Adrenal gland (tissue), 5 donors: ENCODE measurements at regions not wholly inside any gene's neighbourhood (a gene's known extent, or its start where the extent isn't known, plus 50 kb on each side); places are given as distances from the start of the nearest gene placed in this dataset.
"Not testable (repeated sequence)": the region's sequence is repeated elsewhere in the genome, so short reads cannot be mapped to it uniquely, and the experiment has no call there.

Experiments used
- CTCF ChIP-seq, 6 experiments: fragments of 450-650 bp in 4 of 6; fragments of 200-600 bp in 2 of 6; sonication (generic) in 1 of 6; IDR thresholded peaks; 1 replicate in 5 of 6; 2 replicates in 1 of 6; pipeline versions ENCODE4 v1.5.1 to v1.8.0; 2016 to 2021; ENCODE audit warnings: antibody characterized with exemption in 6 of 6, mild to moderate bottlenecking in 2 of 6, moderate library complexity in 1 of 6
- POLR2A ChIP-seq, 2 donors: fragments of 450-650 bp; IDR thresholded peaks; one replicate each; pipeline ENCODE4 v1.6.1; 2017; ENCODE audit warnings: antibody characterized with exemption in 2 of 2, mild to moderate bottlenecking in 2 of 2, moderate library complexity in 1 of 2
- donor health status: DM: no; HTN: no; CAD: no.

- not testable (repeated sequence) for TF ChIP-seq CTCF, POLR2A (IDR thresholded peaks at IDR 0.05)
Observed at GRCh38 chr15:20342601-20343394, 198.8 kb downstream of the GOLGA6L6 start.
